Vagina (tissue), 2 donors: ENCODE measurements at regions not wholly inside any gene's neighbourhood (a gene's known extent, or its start where the extent isn't known, plus 50 kb on each side); places are given as distances from the start of the nearest gene placed in this dataset.
"Not testable (repeated sequence)": the region's sequence is repeated elsewhere in the genome, so short reads cannot be mapped to it uniquely, and the experiment has no call there.

Source experiments
- DNase-seq, 2 donors: peaks; one replicate each; pipeline ENCODE4 v3.0.0-alpha.2; 2017; ENCODE audit errors: extremely low spot score in 2 of 2
- H3K27ac ChIP-seq: fragments of 200-600 bp; sonication (generic); one replicate; pipeline ENCODE4 v1.5.1; 2019
- H3K27me3 ChIP-seq: fragments of 200-600 bp; sonication (generic); one replicate; pipeline ENCODE4 v1.5.1; 2019
- H3K36me3 ChIP-seq, 2 donors: fragments of 200-600 bp; sonication (generic); one replicate each; pipeline ENCODE4 v1.5.1; 2017 to 2019
- H3K4me1 ChIP-seq: fragments of 200-600 bp; sonication (generic); one replicate; pipeline ENCODE4 v1.5.1; 2019
- H3K4me3 ChIP-seq, 2 donors: fragments of 200-600 bp; sonication (generic); 1 replicate in 1 of 2; 2 replicates in 1 of 2; pipeline ENCODE4 v1.5.1; 2016 to 2019
- H3K9me3 ChIP-seq: fragments of 200-600 bp; sonication (generic); one replicate; pipeline ENCODE4 v1.5.1; 2019
- POLR2A ChIP-seq, 2 donors: fragments of 450-650 bp; IDR thresholded peaks; one replicate each; pipeline ENCODE4 v1.6.1; 2017; ENCODE audit warnings: antibody characterized with exemption in 2 of 2, mild to moderate bottlenecking in 2 of 2, moderate library complexity in 2 of 2
- POLR2AphosphoS5 ChIP-seq, 2 donors: sonication (generic); formaldehyde crosslinking; IDR thresholded peaks; one replicate each; pipeline ENCODE4 v1.9.0; 2017; ENCODE audit warnings: antibody characterized with exemption in 2 of 2, mild to moderate bottlenecking in 2 of 2, low read depth in 1 of 2; ENCODE audit not compliant: insufficient read depth in 1 of 2
- intact Hi-C: fragments of 100-400 bp; cut with DNase I; formaldehyde crosslinking; loops from one replicate; pipeline ENCODE4 v1.15.1; 2023
- TF ChIP-seq, protein P1 (sequence below), 3 experiments: fragments of 450-650 bp in 2 of 3; fragments of 200-600 bp in 1 of 3; sonication (generic) in 1 of 3; IDR thresholded peaks; one replicate each; pipeline ENCODE4 v1.5.1; 2017 to 2019; ENCODE audit warnings: antibody characterized with exemption in 3 of 3, mild to moderate bottlenecking in 2 of 3, moderate library complexity in 2 of 3

DNA sequence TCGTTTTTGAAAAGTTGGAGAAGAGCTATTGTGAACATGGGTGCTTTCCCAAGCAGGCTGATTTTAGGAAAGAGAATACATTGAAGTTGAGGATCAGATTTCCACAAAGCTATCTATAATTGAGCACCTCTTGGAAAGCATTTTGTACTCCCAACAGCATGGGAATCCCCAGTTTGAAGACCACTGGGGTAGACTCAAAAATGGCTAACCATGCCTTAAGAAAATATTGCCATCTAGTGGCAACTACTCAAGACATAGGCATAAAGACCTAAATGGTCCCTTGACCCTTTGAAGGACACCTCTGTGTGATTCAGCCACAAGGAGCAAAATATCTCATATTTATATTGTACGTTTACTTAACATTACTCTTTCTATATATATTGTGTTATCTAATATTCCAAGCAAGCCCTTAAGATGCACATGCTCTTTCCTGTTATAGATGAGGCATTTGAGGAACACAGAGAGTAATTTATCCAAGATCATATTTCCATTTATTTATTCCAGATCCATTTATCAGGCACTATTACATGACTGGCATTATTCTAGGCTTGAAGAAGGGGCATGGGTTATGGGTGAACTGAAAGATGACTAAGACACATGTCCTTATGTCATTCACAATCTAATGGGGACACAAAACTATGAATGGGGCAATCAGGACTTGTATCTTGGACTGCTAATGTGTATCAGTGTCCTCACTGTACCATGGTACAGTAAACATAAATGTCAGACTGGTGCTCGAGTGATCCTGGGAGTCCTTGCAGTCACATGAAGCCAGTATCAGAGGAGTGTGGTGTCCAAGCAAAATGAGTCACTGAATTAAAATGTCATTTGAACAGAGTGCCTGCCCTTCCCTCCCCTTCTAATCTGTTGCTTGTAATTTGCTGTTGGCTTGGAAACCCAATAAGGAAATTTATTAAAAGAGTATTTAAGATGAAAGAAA is 121.0 kb upstream of the XPO1 start:
- H3K9me3 ChIP-seq: no peaks in the 10 kb centered on the region

DNA sequence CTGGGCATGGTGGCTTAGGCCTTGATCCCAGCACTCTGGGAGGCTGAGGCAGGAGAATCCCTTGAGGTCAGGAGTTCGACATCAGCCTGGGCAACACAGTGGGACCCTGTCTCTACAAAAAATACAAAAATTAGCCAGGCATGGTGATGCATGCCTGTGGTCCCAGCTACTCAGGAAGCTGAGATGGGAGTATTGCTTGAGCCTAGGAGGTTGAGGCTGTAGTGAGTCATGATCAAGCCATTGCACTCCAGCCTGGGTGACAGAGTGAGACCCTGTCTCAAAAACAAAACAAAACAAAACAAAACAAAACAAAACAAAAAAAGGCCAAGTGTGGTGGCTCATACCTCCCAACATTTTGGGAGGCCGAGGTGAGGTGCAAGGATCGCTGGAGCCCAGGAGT is 111.8 kb upstream of the XPO1 start:
- DNase-seq, H3K4me3 ChIP-seq, H3K27me3 ChIP-seq, H3K36me3 ChIP-seq, H3K27ac ChIP-seq, intact Hi-C loops, H3K9me3 ChIP-seq, H3K4me1 ChIP-seq: not testable (repeated sequence)

More for the DNA sequence above, 121.0 kb upstream of the XPO1 start:
- no peak for TF ChIP-seq POLR2A (IDR thresholded peaks at IDR 0.05)
- no peak for TF ChIP-seq POLR2AphosphoS5 (IDR thresholded peaks at IDR 0.05; ENCODE audit: insufficient read depth in 1 of 2, low read depth in 1 of 2)
- TF ChIP-seq, protein P1, sequence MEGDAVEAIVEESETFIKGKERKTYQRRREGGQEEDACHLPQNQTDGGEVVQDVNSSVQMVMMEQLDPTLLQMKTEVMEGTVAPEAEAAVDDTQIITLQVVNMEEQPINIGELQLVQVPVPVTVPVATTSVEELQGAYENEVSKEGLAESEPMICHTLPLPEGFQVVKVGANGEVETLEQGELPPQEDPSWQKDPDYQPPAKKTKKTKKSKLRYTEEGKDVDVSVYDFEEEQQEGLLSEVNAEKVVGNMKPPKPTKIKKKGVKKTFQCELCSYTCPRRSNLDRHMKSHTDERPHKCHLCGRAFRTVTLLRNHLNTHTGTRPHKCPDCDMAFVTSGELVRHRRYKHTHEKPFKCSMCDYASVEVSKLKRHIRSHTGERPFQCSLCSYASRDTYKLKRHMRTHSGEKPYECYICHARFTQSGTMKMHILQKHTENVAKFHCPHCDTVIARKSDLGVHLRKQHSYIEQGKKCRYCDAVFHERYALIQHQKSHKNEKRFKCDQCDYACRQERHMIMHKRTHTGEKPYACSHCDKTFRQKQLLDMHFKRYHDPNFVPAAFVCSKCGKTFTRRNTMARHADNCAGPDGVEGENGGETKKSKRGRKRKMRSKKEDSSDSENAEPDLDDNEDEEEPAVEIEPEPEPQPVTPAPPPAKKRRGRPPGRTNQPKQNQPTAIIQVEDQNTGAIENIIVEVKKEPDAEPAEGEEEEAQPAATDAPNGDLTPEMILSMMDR (IDR thresholded peaks at IDR 0.05): peak in 1 of 3 experiments; percentile 16
- no peak overlapping the region for H3K4me3 ChIP-seq
- peaks cover 4% of the 10 kb centered on the region for H3K4me1 ChIP-seq
- intact Hi-C loops: no loop called here
- no peak for DNase-seq
- no peak overlapping the region for H3K27ac ChIP-seq
- H3K36me3 ChIP-seq: no peaks in the 10 kb centered on the region
- no peaks in the 10 kb centered on the region for H3K27me3 ChIP-seq

DNA sequence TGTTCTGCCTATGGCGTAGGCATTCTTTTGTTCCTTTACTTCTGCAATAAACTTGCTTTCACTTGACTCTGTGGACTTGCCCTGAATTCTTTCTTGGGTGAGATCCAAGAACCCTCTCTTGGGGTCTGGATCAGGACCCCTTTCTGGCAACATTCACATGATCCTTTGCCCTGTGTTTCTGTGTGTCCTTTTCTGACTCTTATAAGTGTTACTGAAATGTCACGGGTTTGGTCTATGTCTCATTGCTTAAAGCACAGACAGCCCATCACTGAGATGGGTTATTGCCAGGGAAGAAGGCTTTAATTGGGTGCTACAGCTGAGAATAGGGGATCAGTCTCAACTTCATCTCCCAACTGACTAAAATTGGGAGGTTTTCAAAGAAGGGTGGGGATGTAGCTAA is 110.9 kb upstream of the XPO1 start:
- no peaks in the 10 kb centered on the region for H3K27me3 ChIP-seq
- no peak for DNase-seq
- H3K4me3 ChIP-seq: no peak overlapping the region
- H3K4me1 ChIP-seq: no peaks in the 10 kb centered on the region
- no peak overlapping the region for H3K27ac ChIP-seq
- intact Hi-C loops: no loop called here
- TF ChIP-seq POLR2A (IDR thresholded peaks at IDR 0.05) (no peak), POLR2AphosphoS5 (IDR thresholded peaks at IDR 0.05; ENCODE audit: insufficient read depth in 1 of 2, low read depth in 1 of 2) (no peak)
- TF ChIP-seq, protein P1 (IDR thresholded peaks at IDR 0.05): no peak
- H3K36me3 ChIP-seq: no peaks in the 10 kb centered on the region
- H3K9me3 ChIP-seq: no peaks in the 10 kb centered on the region

DNA sequence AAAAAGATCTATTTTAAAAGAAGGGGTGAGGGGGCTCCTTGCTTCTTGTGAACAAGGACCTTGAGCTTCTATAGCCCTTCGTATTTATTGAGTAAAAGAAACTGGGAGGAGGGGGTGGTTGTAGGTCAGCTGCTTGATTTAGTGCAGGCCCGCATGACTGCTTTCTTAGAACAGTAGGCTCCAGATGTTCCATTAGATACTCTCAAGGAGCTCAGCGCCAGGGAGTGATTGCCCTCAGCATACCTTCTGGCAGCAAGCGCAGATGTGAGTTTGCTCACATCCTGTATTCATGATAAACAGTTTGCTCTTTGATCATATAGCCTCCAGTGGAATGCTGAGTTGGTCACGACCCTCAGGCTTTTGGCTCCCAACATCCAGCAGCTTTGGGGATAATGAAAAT is 108.9 kb upstream of the XPO1 start:
- no peak overlapping the region for H3K27ac ChIP-seq
- H3K9me3 ChIP-seq: no peaks in the 10 kb centered on the region
- no peaks in the 10 kb centered on the region for H3K36me3 ChIP-seq
- no peaks in the 10 kb centered on the region for H3K27me3 ChIP-seq
- no peak for DNase-seq
- no peak for TF ChIP-seq POLR2A (IDR thresholded peaks at IDR 0.05)
- TF ChIP-seq, protein P1 (IDR thresholded peaks at IDR 0.05): no peak
- TF ChIP-seq POLR2AphosphoS5 (IDR thresholded peaks at IDR 0.05; ENCODE audit: insufficient read depth in 1 of 2, low read depth in 1 of 2): no peak
- no peaks in the 10 kb centered on the region for H3K4me1 ChIP-seq
- intact Hi-C loops: no loop called here
- no peak overlapping the region for H3K4me3 ChIP-seq

DNA sequence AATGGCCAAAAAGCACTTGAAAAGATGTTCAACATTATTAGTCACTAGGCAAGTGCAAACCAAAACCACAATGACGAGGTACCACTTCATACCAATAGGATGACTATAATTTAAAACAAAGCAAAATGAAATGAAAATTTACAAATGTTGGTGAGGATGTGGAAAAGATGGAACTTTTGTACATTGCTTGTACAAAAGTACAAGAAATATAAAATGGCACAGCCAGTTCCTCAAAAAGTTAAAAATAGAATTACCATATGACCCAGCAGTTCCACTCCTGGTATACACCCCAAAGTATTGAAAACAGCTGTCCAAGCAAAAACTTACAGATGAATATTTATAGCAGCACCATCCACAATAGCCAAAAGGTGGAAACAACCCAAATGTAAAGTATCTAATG is 107.8 kb upstream of the XPO1 start:
- Histone ChIP-seq H3K9me3 (no peaks in the 10 kb centered on the region), H3K27me3 (no peaks in the 10 kb centered on the region), H3K27ac (no peak overlapping the region), H3K4me3 (no peak overlapping the region), H3K36me3 (no peaks in the 10 kb centered on the region), H3K4me1 (no peaks in the 10 kb centered on the region)
- DNase-seq: no peak
- TF ChIP-seq, protein P1 (IDR thresholded peaks at IDR 0.05): no peak
- TF ChIP-seq POLR2AphosphoS5 (IDR thresholded peaks at IDR 0.05; ENCODE audit: insufficient read depth in 1 of 2, low read depth in 1 of 2) (no peak), POLR2A (IDR thresholded peaks at IDR 0.05) (no peak)
- intact Hi-C loops: no loop called here

DNA sequence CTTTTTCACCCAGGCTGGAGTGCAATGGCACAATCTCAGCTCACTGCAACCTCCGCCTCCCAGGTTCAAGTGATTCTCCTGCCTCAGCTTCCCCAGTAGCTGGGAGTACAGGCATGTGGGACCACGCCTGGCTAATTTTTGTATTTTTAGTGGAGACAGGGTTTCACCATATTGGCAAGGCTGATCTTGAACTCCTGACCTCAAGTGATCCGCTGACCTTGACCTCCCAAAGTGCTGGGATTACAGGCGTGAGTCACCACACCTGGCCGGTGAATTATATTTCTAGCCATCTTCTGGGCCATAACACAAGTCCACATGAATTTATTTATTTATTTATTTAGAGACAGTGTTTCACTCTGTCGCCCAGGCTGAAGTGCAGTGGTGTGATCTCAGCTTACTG is 105.0 kb upstream of the XPO1 start:
- DNase-seq, H3K4me3 ChIP-seq, H3K27me3 ChIP-seq, H3K4me1 ChIP-seq, intact Hi-C loops, H3K27ac ChIP-seq, H3K36me3 ChIP-seq, H3K9me3 ChIP-seq: not testable (repeated sequence)
